Subcutaneous abdominal adipose tissue (tissue), 5 donors: ENCODE measurements at regions not wholly inside any gene's neighbourhood (a gene's known extent, or its start where the extent isn't known, plus 50 kb on each side); places are given as distances from the start of the nearest gene placed in this dataset.

Source experiments
- H3K27ac ChIP-seq: one replicate; pipeline ENCODE4 v1.7.0; 2013; ENCODE audit warnings: low read depth, mild to moderate bottlenecking, inconsistent platforms, low read length, moderate library complexity
- H3K27me3 ChIP-seq, 5 donors: one replicate each; pipeline ENCODE4 v1.7.0; 2013; ENCODE audit warnings: low read length in 5 of 5, inconsistent platforms in 1 of 5; ENCODE audit not compliant: control insufficient read depth in 5 of 5, insufficient read depth in 4 of 5
- H3K36me3 ChIP-seq, 5 donors: one replicate each; pipeline ENCODE4 v1.7.0; 2013; ENCODE audit warnings: low read length in 5 of 5; ENCODE audit not compliant: control insufficient read depth in 5 of 5, insufficient read depth in 5 of 5
- H3K4me1 ChIP-seq, 5 donors: one replicate each; pipeline ENCODE4 v1.7.0; 2013; ENCODE audit warnings: low read length in 5 of 5, mild to moderate bottlenecking in 3 of 5, moderate library complexity in 1 of 5; ENCODE audit not compliant: control insufficient read depth in 5 of 5, insufficient read depth in 5 of 5
- H3K4me3 ChIP-seq, 5 donors: one replicate each; pipeline ENCODE4 v1.7.0; 2013; ENCODE audit warnings: low read length in 5 of 5, low read depth in 1 of 5
- H3K9ac ChIP-seq, 5 donors: one replicate each; pipeline ENCODE4 v1.7.0; 2013; ENCODE audit warnings: low read length in 5 of 5, mild to moderate bottlenecking in 4 of 5, moderate library complexity in 3 of 5
- H3K9me3 ChIP-seq, 5 donors: one replicate each; pipeline ENCODE4 v1.7.0; 2013; ENCODE audit warnings: low read length in 5 of 5; ENCODE audit not compliant: control insufficient read depth in 5 of 5
- donor health status: healthy.
- donor health status: healthy.
- donor health status: healthy.
- donor health status: healthy.
- donor health status: healthy.

DNA sequence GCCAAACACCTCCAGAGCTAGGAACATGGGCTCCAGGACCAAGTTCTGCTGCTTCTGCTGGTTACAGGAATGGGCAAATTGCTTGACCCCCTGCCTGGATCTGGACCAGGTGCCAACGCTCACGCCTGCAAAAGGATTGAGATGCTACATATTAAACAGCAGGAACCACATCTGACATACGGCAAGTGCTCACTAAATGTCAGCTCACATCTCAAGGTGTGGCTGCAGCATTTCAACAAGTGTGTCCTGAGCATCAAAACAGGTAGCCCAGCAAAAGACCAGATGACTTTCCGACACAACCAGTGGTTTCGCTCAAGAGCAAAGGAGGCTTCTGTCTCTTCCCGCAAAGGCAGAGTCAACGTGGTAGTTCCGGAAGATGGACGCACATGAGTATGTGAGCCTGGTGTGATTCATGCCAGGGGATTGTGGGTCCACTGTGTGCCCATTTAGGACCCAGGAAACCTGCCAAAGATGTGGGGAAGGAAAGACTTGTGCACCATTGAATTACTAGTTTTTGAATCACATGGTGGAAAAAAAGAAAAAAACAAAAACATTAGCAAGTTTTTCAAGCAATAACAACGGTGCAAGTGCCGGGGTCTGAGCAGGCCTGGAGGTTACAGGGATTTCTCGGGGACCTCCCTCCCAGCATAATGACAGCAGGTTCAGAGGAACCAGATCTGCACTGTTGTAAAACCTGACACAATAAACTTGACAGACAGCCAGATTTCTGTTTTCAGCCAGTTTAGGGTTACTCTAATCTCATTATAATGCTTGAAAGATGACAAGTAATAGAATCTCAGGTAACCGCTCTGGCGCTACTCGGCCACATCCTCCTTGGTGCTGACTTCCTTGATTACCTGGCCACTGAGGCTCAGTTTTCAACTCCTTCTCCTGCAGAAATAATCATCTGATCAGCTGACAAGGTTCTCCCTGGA lies 77.9 kb downstream of the SOX1 start:
- no peak overlapping the region for H3K9ac ChIP-seq
- H3K27me3 ChIP-seq = peaks cover 0 to 17% (median 6%) of the 10 kb centered on the region in 5 donors
- no peaks in the 10 kb centered on the region for H3K4me1 ChIP-seq
- no peaks in the 10 kb centered on the region for H3K9me3 ChIP-seq
- H3K27ac ChIP-seq = no peak overlapping the region
- no peaks in the 10 kb centered on the region for H3K36me3 ChIP-seq
- H3K4me3 ChIP-seq = no peak overlapping the region

DNA sequence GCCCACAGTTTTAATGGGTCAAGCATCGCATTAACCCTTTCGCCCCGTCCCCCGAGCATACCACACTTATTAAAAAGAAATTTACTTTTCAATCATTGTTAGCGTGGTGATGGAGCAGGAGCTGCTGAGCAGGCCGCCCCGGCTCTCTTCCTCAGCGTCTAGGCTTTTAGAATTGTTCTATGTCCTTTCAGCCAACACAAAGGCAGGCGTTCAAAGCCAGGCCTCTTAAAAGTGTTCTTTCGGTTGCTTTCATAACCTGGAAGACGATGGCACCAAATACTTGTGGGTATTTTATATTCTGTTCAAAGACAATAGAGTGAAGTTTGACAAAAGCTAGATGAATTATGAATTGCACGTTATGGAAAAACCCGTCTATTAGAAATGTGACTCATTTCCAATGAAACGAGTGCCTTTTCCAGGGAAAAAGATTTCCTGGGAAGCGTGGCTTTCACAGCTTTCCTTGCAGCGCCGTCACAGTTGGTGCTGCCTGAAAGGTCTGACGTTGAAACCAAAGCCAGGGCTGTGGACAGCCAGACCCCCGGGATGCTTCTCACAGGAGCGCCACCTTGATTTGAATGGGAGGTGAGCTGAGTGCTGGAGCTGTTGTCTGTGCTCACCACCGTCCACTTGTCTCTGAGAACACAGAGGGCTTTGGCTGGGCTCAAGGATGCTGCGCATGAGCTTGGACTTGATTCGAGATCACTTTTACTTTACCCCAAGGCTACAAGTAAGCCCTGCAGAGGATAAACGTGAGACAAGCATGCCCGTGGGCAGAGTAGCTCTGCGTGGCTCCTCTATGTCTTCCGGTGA lies 78.8 kb downstream of the SOX1 start:
- Histone ChIP-seq H3K4me3 (no peak overlapping the region), H3K9ac (no peak overlapping the region), H3K36me3 (no peaks in the 10 kb centered on the region), H3K4me1 (no peaks in the 10 kb centered on the region), H3K27ac (no peak overlapping the region), H3K9me3 (no peaks in the 10 kb centered on the region), H3K27me3 (peaks cover 0 to 17% (median 6%) of the 10 kb centered on the region in 5 donors)

DNA sequence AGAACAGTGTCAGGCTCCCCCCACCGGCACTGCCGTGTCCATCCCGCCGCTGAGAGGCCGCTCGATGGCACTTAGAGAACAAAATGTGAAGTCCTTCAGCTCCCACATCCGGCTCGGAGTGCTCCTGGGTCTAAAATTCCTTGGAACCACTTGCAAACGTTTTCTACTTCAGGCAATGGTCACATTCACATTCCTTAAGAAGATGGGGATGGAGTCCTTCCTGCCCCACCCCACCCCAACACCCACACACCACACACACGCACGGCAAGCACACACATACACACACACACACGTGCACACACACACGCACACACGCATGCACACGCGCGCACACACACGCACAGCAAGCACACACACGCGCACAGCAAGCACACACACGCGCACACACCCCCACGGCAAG lies 83.4 kb downstream of the SOX1 start:
- H3K4me3 ChIP-seq = no peak overlapping the region

DNA sequence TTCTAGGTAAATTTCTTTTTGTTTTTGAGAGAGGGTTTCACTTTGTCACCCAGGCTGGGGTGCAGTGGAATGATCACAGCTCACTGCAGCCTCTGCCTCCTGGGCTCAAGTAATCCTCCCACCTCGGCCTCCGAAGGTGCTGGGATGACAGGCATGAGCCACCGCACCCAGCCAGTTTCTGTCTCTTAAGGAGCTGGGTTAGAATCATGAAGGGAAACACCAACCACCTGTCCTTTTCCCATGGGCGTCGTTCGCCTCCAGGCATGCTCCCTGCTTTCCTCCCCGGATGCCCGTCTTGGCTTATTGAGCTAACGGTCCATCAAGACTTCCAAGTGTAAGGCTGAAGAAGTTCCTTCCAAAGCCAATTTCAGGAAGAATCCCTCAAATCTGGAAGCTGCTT lies 85.9 kb downstream of the SOX1 start:
- Histone ChIP-seq H3K27me3 (peaks cover 0 to 16% (median 7%) of the 10 kb centered on the region in 5 donors), H3K4me1 (no peaks in the 10 kb centered on the region), H3K9me3 (peaks cover 0 to 8% (median 0%) of the 10 kb centered on the region in 5 donors), H3K27ac (no peak overlapping the region), H3K9ac (no peak overlapping the region), H3K4me3 (no peak overlapping the region), H3K36me3 (no peaks in the 10 kb centered on the region)

More for the DNA sequence above, 83.4 kb downstream of the SOX1 start:
- Histone ChIP-seq H3K27me3 (peaks cover 0 to 16% (median 7%) of the 10 kb centered on the region in 5 donors), H3K9ac (no peak overlapping the region), H3K4me1 (no peaks in the 10 kb centered on the region), H3K36me3 (no peaks in the 10 kb centered on the region), H3K27ac (no peak overlapping the region), H3K9me3 (no peaks in the 10 kb centered on the region)

DNA sequence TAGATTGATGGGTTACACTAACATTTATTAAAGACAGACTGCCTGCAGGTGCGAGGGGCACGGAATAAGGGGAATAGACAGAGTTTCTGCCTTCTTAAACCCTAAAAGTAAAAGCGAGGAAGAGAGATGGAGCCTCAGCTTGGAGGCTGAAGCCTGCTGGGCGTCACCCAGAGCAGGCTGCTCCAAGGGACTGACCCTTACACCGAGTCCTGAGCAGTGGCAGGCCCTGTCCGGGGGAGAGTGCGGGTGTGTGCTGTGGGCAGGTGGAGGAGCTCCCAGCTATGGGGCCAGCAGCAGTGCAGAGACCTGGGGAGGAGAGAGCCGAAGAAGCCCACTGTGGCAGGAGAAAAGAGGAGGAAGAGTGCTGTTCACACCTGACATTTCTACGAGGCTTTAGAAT lies 86.4 kb downstream of the SOX1 start:
- H3K9me3 ChIP-seq = peaks cover 0 to 8% (median under 1%) of the 10 kb centered on the region in 5 donors
- H3K9ac ChIP-seq = no peak overlapping the region

DNA sequence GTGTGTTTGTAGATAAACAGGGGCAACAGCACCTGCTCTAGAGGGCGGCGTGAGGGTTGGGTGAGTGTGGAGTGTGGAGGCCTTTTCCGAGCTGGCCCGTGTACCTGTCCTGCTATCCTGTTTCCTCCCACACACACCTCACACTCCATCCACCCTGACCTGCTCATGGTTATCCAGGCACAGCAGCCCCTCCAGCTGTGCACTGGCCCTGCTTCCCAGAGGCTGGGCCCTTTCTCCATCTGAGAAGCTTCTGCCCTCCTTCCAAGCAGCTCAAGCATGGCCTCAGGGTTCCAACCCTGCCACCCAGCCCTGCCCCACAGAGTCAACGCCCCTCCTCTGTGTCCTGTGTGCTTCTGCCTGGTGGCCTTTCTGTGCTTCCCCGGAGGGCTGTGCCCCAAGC lies 86.9 kb downstream of the SOX1 start:
- Histone ChIP-seq H3K27ac (no peak overlapping the region), H3K27me3 (peaks cover 0 to 16% (median 10%) of the 10 kb centered on the region in 5 donors), H3K36me3 (no peaks in the 10 kb centered on the region), H3K4me1 (no peaks in the 10 kb centered on the region), H3K9ac (no peak overlapping the region), H3K9me3 (peaks cover 0 to 8% (median 3%) of the 10 kb centered on the region in 5 donors), H3K4me3 (no peak overlapping the region)

More for the DNA sequence above, 86.4 kb downstream of the SOX1 start:
- Histone ChIP-seq H3K36me3 (no peaks in the 10 kb centered on the region), H3K27me3 (peaks cover 0 to 16% (median 7%) of the 10 kb centered on the region in 5 donors), H3K27ac (no peak overlapping the region), H3K4me3 (no peak overlapping the region), H3K4me1 (no peaks in the 10 kb centered on the region)

DNA sequence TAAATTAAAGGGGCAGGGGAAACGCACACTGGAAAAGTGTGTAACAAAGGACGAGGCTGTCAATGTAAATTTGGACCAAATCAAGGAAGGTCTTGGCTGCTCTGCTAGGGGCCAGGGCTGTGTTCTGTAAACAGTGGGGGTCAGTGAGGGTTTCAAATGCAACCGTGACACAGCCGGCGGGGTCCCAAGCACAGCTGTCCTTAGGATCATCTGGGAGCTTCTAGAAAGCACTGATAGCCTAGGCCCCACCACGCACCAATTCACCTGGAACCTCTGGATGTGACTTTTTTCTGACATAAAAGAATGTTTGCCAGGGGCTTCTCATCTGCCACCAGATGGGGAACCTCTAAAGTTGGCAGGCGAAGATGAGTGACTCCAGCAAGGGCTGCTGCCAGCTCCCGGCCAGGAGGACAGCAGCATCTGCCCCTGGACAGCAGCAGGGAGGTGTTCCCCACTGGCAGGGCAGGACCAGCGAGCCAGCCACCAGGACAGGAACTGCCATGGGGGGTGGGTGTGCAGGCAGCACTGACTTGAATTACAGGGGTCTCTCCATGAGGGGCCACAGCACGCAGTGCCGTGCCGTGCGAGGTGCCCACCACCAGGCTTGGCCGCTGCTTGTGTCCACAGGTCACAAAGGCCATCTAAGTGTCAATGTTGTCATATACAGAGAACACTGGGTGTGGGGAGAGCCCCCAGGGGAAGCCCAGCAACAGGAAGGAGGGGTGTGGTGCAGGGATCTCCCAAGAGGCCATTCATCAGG lies 87.5 kb downstream of the SOX1 start:
- H3K4me3 ChIP-seq = no peak overlapping the region
- no peak overlapping the region for H3K9ac ChIP-seq
- H3K27me3 ChIP-seq = peaks cover 3 to 16% (median 11%) of the 10 kb centered on the region in 5 donors
- H3K9me3 ChIP-seq = peaks cover 0 to 8% (median 3%) of the 10 kb centered on the region in 5 donors
- no peaks in the 10 kb centered on the region for H3K4me1 ChIP-seq
- H3K27ac ChIP-seq = no peak overlapping the region
- H3K36me3 ChIP-seq = no peaks in the 10 kb centered on the region

DNA sequence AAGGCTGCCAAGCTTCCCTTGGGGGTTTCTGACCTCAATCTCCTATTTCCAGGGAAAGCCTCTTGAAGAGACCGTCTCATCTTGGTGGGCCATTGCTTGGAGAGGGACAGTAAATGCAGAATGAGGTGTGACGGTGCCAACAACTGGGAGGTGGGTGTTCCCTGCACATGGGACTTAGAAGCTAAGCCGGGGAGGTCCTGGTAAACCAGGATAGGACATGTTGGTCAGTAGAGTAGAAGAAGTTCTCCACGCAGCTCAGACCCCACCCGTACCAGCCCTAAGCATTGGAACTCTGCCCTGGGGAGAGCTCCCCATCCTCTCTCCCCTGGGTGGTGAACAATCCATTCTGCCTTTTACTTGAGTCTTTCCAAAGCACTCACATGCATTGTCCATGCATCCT lies 92.0 kb downstream of the SOX1 start:
- H3K9me3 ChIP-seq = peaks cover 0 to 8% (median 3%) of the 10 kb centered on the region in 5 donors
- H3K4me1 ChIP-seq = no peaks in the 10 kb centered on the region
- no peak overlapping the region for H3K9ac ChIP-seq
- H3K36me3 ChIP-seq = no peaks in the 10 kb centered on the region
- no peak overlapping the region for H3K4me3 ChIP-seq
- no peak overlapping the region for H3K27ac ChIP-seq
- peaks cover 5 to 16% (median 10%) of the 10 kb centered on the region in 5 donors for H3K27me3 ChIP-seq

DNA sequence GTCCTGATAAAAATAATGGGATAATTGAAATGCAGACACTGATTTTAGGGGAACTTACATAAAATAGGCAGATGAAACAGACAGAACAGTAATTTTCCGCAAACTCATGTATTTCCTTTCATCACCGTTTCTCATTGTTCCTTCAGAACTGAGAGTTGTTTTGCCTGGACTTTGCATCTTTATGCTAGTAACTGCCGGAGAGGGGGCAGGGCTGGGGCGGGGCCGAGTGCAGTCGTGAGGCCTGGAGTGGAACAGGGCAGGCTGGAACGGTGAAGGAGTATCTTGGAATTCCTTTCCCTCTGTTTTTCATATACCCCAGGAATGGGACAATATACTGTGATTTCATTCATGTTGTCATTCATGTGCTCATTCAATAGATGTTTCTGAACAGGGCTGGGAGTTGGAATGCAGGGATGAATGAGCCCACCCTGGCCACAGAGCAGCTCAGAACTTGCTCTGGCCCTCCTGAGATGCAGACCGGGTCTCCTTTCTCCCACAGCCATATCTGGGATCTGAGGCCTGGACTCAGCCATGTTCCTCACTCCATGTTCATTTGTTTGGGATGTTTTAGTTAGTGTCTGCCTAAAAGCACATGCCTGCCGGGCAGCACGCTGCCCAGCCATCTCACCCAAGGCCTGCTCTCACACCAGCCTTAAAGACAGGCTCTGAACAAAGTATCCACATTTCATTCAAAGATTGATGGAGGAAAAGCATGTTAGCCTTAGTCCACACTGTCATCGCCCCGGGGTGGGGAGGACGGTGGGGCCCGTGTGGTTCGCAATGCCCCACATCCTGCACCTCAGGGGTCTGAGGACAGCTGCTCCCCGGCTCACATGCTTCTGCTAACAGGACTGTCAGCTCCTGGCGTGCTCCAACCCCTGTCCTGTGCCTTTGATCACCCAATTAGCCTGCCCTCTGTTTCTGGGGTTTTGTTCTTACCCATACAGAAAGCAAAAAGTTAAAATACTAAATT lies 92.9 kb downstream of the SOX1 start:
- no peak overlapping the region for H3K9ac ChIP-seq
- H3K27me3 ChIP-seq = peaks cover 6 to 14% (median 9%) of the 10 kb centered on the region in 5 donors
- no peak overlapping the region for H3K27ac ChIP-seq
- H3K36me3 ChIP-seq = no peaks in the 10 kb centered on the region
- no peak overlapping the region for H3K4me3 ChIP-seq
- no peaks in the 10 kb centered on the region for H3K4me1 ChIP-seq
- H3K9me3 ChIP-seq = peaks cover 0 to 8% (median 3%) of the 10 kb centered on the region in 5 donors
